HG02759 (cell line): ENCODE measurements at regions not wholly inside any gene's neighbourhood (a gene's known extent, or its start where the extent isn't known, plus 50 kb on each side); places are given as distances from the start of the nearest gene placed in this dataset.

Experiments used
- ATAC-seq: cut with Tn5 transposase; IDR thresholded peaks from one replicate; pipeline ENCODE4 v1.9.1; 2021; ENCODE audit warnings: mild to moderate bottlenecking, moderate library complexity; ENCODE audit not compliant: unreplicated experiment

- ATAC-seq: no peak
Measured at GRCh38 chr22:48968201-48968959, 859.3 kb downstream of the BRD1 start.

GRCh38 chr22:48963405-48963804, 864.3 kb downstream of the BRD1 start:
- ATAC-seq: no peak

- ATAC-seq: no peak
Measured at GRCh38 chr22:48961705-48962104, 866.0 kb downstream of the BRD1 start.

- ATAC-seq: no peak
Measured at GRCh38 chr22:48960980-48961660, 866.6 kb downstream of the BRD1 start.

GRCh38 chr22:48960576-48960975, 867.1 kb downstream of the BRD1 start:
- ATAC-seq: no peak

- no peak for ATAC-seq
Measured at GRCh38 chr22:48959496-48959895, 868.2 kb downstream of the BRD1 start.

GRCh38 chr22:48957987-48958321, 869.7 kb downstream of the BRD1 start:
- no peak for ATAC-seq

GRCh38 chr22:48957311-48957986, 870.2 kb downstream of the BRD1 start:
- no peak for ATAC-seq

GRCh38 chr22:48955351-48956311, 872.0 kb downstream of the BRD1 start:
- ATAC-seq: no peak

GRCh38 chr22:48954781-48955311, 872.8 kb downstream of the BRD1 start:
- no peak for ATAC-seq

GRCh38 chr22:48953830-48954229, 873.8 kb downstream of the BRD1 start:
- ATAC-seq: no peak

- no peak for ATAC-seq
Measured at GRCh38 chr22:48953103-48953720, 874.5 kb downstream of the BRD1 start.

GRCh38 chr22:48952256-48953102, 875.2 kb downstream of the BRD1 start:
- ATAC-seq: no peak

- no peak for ATAC-seq
Measured at GRCh38 chr22:48951836-48952235, 875.8 kb downstream of the BRD1 start.

GRCh38 chr22:48950151-48950915, 877.3 kb downstream of the BRD1 start:
- no peak for ATAC-seq

- ATAC-seq: no peak
Measured at GRCh38 chr22:48949375-48950149, 878.1 kb downstream of the BRD1 start.

- ATAC-seq: no peak
Measured at GRCh38 chr22:48948575-48949170, 879.0 kb downstream of the BRD1 start.
